Endothelial cell of umbilical vein (primary cell): ENCODE measurements at regions not wholly inside any gene's neighbourhood (a gene's known extent, or its start where the extent isn't known, plus 50 kb on each side); places are given as distances from the start of the nearest gene placed in this dataset.

Experiments
- EZH2 ChIP-seq: IDR thresholded peaks from 2 replicates; pipeline ENCODE4 v1.6.1; 2012; ENCODE audit warnings: borderline replicate concordance, low read depth, mild to moderate bottlenecking, moderate library complexity, low read length, inconsistent platforms; ENCODE audit not compliant: severe bottlenecking
- GATA2 ChIP-seq: IDR thresholded peaks from 2 replicates; pipeline ENCODE4 v1.7.0; 2011; ENCODE audit warnings: low read depth, mild to moderate bottlenecking, moderate library complexity, mixed read lengths, low read length; ENCODE audit not compliant: insufficient read length, insufficient read depth
- JUN ChIP-seq: IDR thresholded peaks from 2 replicates; pipeline ENCODE4 v1.6.1; 2011; ENCODE audit warnings: borderline replicate concordance, low read depth; ENCODE audit not compliant: insufficient read length, insufficient read depth
- MAX ChIP-seq: IDR thresholded peaks from 2 replicates; pipeline ENCODE4 v1.6.1; 2011; ENCODE audit not compliant: insufficient read depth, insufficient read length
- MYC ChIP-seq: IDR thresholded peaks from one replicate; pipeline ENCODE4 v1.6.1; 2011; ENCODE audit warnings: mild to moderate bottlenecking, low read depth, low read length
- POLR2A ChIP-seq: IDR thresholded peaks from 2 replicates; pipeline ENCODE4 v1.6.1; 2012; ENCODE audit warnings: low read depth, mild to moderate bottlenecking, control low read depth, low read length
- POLR2AphosphoS5 ChIP-seq: IDR thresholded peaks from 2 replicates; pipeline ENCODE4 v1.6.1; 2012; ENCODE audit warnings: low read depth, mild to moderate bottlenecking, control low read depth, low read length, moderate library complexity; ENCODE audit not compliant: insufficient read depth
- TF ChIP-seq, protein P1 (sequence below), 2 donors: IDR thresholded peaks; 1 replicate in 1 of 2; 2 replicates in 1 of 2; pipeline ENCODE4 v1.5.1; 2011; ENCODE audit warnings: low read length in 2 of 2, mild to moderate bottlenecking in 2 of 2, moderate library complexity in 2 of 2, control low read depth in 1 of 2, inconsistent platforms in 1 of 2, low read depth in 1 of 2; ENCODE audit not compliant: insufficient read depth in 1 of 2; ENCODE audit errors: extremely low read depth in 1 of 2

GRCh38 chr2:106997204-106997603 is 111.2 kb upstream of the ST6GAL2 start:
- TF ChIP-seq POLR2A (no peak), EZH2 (no peak), POLR2AphosphoS5 (no peak), MYC (no peak), JUN (no peak), MAX (no peak), GATA2 (no peak)
- TF ChIP-seq, protein P1, sequence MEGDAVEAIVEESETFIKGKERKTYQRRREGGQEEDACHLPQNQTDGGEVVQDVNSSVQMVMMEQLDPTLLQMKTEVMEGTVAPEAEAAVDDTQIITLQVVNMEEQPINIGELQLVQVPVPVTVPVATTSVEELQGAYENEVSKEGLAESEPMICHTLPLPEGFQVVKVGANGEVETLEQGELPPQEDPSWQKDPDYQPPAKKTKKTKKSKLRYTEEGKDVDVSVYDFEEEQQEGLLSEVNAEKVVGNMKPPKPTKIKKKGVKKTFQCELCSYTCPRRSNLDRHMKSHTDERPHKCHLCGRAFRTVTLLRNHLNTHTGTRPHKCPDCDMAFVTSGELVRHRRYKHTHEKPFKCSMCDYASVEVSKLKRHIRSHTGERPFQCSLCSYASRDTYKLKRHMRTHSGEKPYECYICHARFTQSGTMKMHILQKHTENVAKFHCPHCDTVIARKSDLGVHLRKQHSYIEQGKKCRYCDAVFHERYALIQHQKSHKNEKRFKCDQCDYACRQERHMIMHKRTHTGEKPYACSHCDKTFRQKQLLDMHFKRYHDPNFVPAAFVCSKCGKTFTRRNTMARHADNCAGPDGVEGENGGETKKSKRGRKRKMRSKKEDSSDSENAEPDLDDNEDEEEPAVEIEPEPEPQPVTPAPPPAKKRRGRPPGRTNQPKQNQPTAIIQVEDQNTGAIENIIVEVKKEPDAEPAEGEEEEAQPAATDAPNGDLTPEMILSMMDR (IDR thresholded peaks at IDR 0.05; ENCODE audit: extremely low read depth in 1 of 2, insufficient read depth in 1 of 2, low read depth in 1 of 2, low read length in 2 of 2) = no peak
